MG63 (cell line): ENCODE measurements at regions not wholly inside any gene's neighbourhood (a gene's known extent, or its start where the extent isn't known, plus 50 kb on each side); places are given as distances from the start of the nearest gene placed in this dataset.
"Not testable (repeated sequence)": the region's sequence is repeated elsewhere in the genome, so short reads cannot be mapped to it uniquely, and the experiment has no call there.

Experiments
- DNase-seq: peaks from one replicate; pipeline ENCODE4 v3.0.0-alpha.2; 2020
- H3K27me3 ChIP-seq: fragments of 250-450 bp; sonication (Bioruptor Pico); 2 replicates; pipeline ENCODE4 v1.5.1; 2020; ENCODE audit warnings: mild to moderate bottlenecking, moderate library complexity
- H3K36me3 ChIP-seq: fragments of 250-450 bp; sonication (Bioruptor Pico); 2 replicates; pipeline ENCODE4 v1.5.1; 2020; ENCODE audit warnings: mild to moderate bottlenecking, moderate library complexity
- H3K4me3 ChIP-seq: fragments of 250-450 bp; sonication (Bioruptor Pico); 2 replicates; pipeline ENCODE4 v1.5.1; 2020; ENCODE audit warnings: mild to moderate bottlenecking, moderate library complexity
- H3K9me3 ChIP-seq: fragments of 250-450 bp; sonication (Bioruptor Pico); 2 replicates; pipeline ENCODE4 v1.5.1; 2020; ENCODE audit warnings: mild to moderate bottlenecking, moderate library complexity

- peak; percentile 1 for DNase-seq
- Histone ChIP-seq H3K9me3 (no peaks in the 10 kb centered on the region), H3K27me3 (no peaks in the 10 kb centered on the region), H3K36me3 (no peaks in the 10 kb centered on the region), H3K4me3 (peak overlapping the region; percentile 9; the same call in 1 of the 2 replicates)
Measured at GRCh38 chr4:79682161-79682560, 274.1 kb upstream of the GK2 start.

- H3K9me3 ChIP-seq = no peaks in the 10 kb centered on the region
- no peak for DNase-seq
- H3K4me3 ChIP-seq = no peak overlapping the region
- H3K27me3 ChIP-seq = no peaks in the 10 kb centered on the region
- H3K36me3 ChIP-seq = no peaks in the 10 kb centered on the region
Measured at GRCh38 chr4:79679859-79680258, 271.8 kb upstream of the GK2 start.

GRCh38 chr4:79678472-79679202 lies 270.6 kb upstream of the GK2 start:
- no peak for DNase-seq
- H3K4me3 ChIP-seq = no peak overlapping the region
- no peaks in the 10 kb centered on the region for H3K27me3 ChIP-seq
- H3K9me3 ChIP-seq = no peaks in the 10 kb centered on the region
- H3K36me3 ChIP-seq = no peaks in the 10 kb centered on the region

GRCh38 chr4:79676705-79677104 lies 268.7 kb upstream of the GK2 start:
- Histone ChIP-seq H3K27me3 (no peaks in the 10 kb centered on the region), H3K4me3 (no peak overlapping the region), H3K36me3 (no peaks in the 10 kb centered on the region), H3K9me3 (no peaks in the 10 kb centered on the region)
- no peak for DNase-seq

- H3K36me3 ChIP-seq, H3K4me3 ChIP-seq, DNase-seq, H3K27me3 ChIP-seq, H3K9me3 ChIP-seq: not testable (repeated sequence)
Measured at GRCh38 chr4:79674906-79675305, 266.9 kb upstream of the GK2 start.

GRCh38 chr4:79673898-79674297 lies 265.9 kb upstream of the GK2 start:
- H3K4me3 ChIP-seq = no peak overlapping the region
- peaks cover 2% of the 10 kb centered on the region; the same call in 1 of the 2 replicates for H3K9me3 ChIP-seq
- no peak for DNase-seq
- no peaks in the 10 kb centered on the region for H3K36me3 ChIP-seq
- no peaks in the 10 kb centered on the region for H3K27me3 ChIP-seq

GRCh38 chr4:79673377-79673776 lies 265.3 kb upstream of the GK2 start:
- H3K27me3 ChIP-seq = no peaks in the 10 kb centered on the region
- no peak for DNase-seq

GRCh38 chr4:79666875-79667274 lies 258.8 kb upstream of the GK2 start:
- H3K4me3 ChIP-seq = no peak overlapping the region
- DNase-seq = no peak
- H3K27me3 ChIP-seq = no peaks in the 10 kb centered on the region
- H3K9me3 ChIP-seq = peaks cover 2% of the 10 kb centered on the region; the same call in 1 of the 2 replicates
- no peaks in the 10 kb centered on the region for H3K36me3 ChIP-seq

More at GRCh38 chr4:79673377-79673776, 265.3 kb upstream of the GK2 start:
- Histone ChIP-seq H3K4me3 (no peak overlapping the region), H3K36me3 (no peaks in the 10 kb centered on the region), H3K9me3 (peaks cover 2% of the 10 kb centered on the region; the same call in 1 of the 2 replicates)

- Histone ChIP-seq H3K27me3 (no peaks in the 10 kb centered on the region), H3K9me3 (peaks cover 2% of the 10 kb centered on the region; the same call in 1 of the 2 replicates), H3K36me3 (no peaks in the 10 kb centered on the region), H3K4me3 (no peak overlapping the region)
- no peak for DNase-seq
Measured at GRCh38 chr4:79666112-79666511, 258.1 kb upstream of the GK2 start.

- no peaks in the 10 kb centered on the region for H3K36me3 ChIP-seq
- H3K9me3 ChIP-seq = no peaks in the 10 kb centered on the region
- no peak for DNase-seq
- no peak overlapping the region for H3K4me3 ChIP-seq
- H3K27me3 ChIP-seq = no peaks in the 10 kb centered on the region
Measured at GRCh38 chr4:79663865-79664264, 255.8 kb upstream of the GK2 start.

GRCh38 chr4:79663141-79663540 lies 255.1 kb upstream of the GK2 start:
- no peaks in the 10 kb centered on the region for H3K9me3 ChIP-seq
- DNase-seq = no peak
- no peaks in the 10 kb centered on the region for H3K27me3 ChIP-seq
- no peaks in the 10 kb centered on the region for H3K36me3 ChIP-seq
- H3K4me3 ChIP-seq = no peak overlapping the region

GRCh38 chr4:79662651-79663050 lies 254.6 kb upstream of the GK2 start:
- no peaks in the 10 kb centered on the region for H3K27me3 ChIP-seq
- H3K36me3 ChIP-seq = no peaks in the 10 kb centered on the region
- DNase-seq = no peak
- no peak overlapping the region for H3K4me3 ChIP-seq
- no peaks in the 10 kb centered on the region for H3K9me3 ChIP-seq

GRCh38 chr4:79661196-79661595 lies 253.2 kb upstream of the GK2 start:
- H3K9me3 ChIP-seq = peaks cover 2% of the 10 kb centered on the region; the same call in 1 of the 2 replicates
- no peaks in the 10 kb centered on the region for H3K27me3 ChIP-seq
- DNase-seq = no peak
- H3K36me3 ChIP-seq = no peaks in the 10 kb centered on the region
- H3K4me3 ChIP-seq = no peak overlapping the region

GRCh38 chr4:79659308-79659870 lies 251.4 kb upstream of the GK2 start:
- H3K27me3 ChIP-seq, H3K9me3 ChIP-seq, DNase-seq, H3K36me3 ChIP-seq, H3K4me3 ChIP-seq: not testable (repeated sequence)

- DNase-seq = no peak
- peaks cover 2% of the 10 kb centered on the region; the same call in 1 of the 2 replicates for H3K9me3 ChIP-seq
Measured at GRCh38 chr4:79657379-79657778, 249.4 kb upstream of the GK2 start.

GRCh38 chr4:79653871-79654270 lies 245.8 kb upstream of the GK2 start:
- Histone ChIP-seq H3K4me3 (no peak overlapping the region), H3K27me3 (no peaks in the 10 kb centered on the region), H3K9me3 (peaks cover 2% of the 10 kb centered on the region; the same call in 1 of the 2 replicates), H3K36me3 (no peaks in the 10 kb centered on the region)
- DNase-seq = peak; percentile 22

More at GRCh38 chr4:79657379-79657778, 249.4 kb upstream of the GK2 start:
- no peak overlapping the region for H3K4me3 ChIP-seq
- no peaks in the 10 kb centered on the region for H3K36me3 ChIP-seq
- H3K27me3 ChIP-seq = no peaks in the 10 kb centered on the region

GRCh38 chr4:79652738-79653137 lies 244.7 kb upstream of the GK2 start:
- Histone ChIP-seq H3K4me3 (no peak overlapping the region), H3K9me3 (peaks cover 2% of the 10 kb centered on the region; the same call in 1 of the 2 replicates), H3K36me3 (no peaks in the 10 kb centered on the region), H3K27me3 (no peaks in the 10 kb centered on the region)
- DNase-seq = no peak

GRCh38 chr4:79652232-79652631 lies 244.2 kb upstream of the GK2 start:
- no peaks in the 10 kb centered on the region; the same call in 1 of the 2 replicates for H3K9me3 ChIP-seq
- H3K27me3 ChIP-seq = no peaks in the 10 kb centered on the region
- no peak overlapping the region for H3K4me3 ChIP-seq
- H3K36me3 ChIP-seq = no peaks in the 10 kb centered on the region
- no peak for DNase-seq
